Progenitor cell of endocrine pancreas (in vitro differentiated cells): ENCODE measurements at regions not wholly inside any gene's neighbourhood (a gene's known extent, or its start where the extent isn't known, plus 50 kb on each side); places are given as distances from the start of the nearest gene placed in this dataset.

Experiments
- DNase-seq: peaks from one replicate; pipeline ENCODE4 v3.0.0; 2021; ENCODE audit warnings: low spot score; ENCODE audit not compliant: unreplicated experiment
- H3K27ac Mint-ChIP-seq: 2 replicates; pipeline ENCODE4 v1.8.0; 2021; ENCODE audit warnings: mild to moderate bottlenecking, moderate library complexity, mixed read lengths
- H3K27me3 Mint-ChIP-seq: 2 replicates; pipeline ENCODE4 v1.8.0; 2021; ENCODE audit warnings: mixed read lengths
- H3K36me3 Mint-ChIP-seq: 2 replicates; pipeline ENCODE4 v1.8.0; 2022; ENCODE audit warnings: mixed read lengths; ENCODE audit not compliant: insufficient read depth
- H3K4me1 Mint-ChIP-seq: 2 replicates; pipeline ENCODE4 v1.8.0; 2021; ENCODE audit warnings: low read depth, mixed read lengths
- H3K4me3 Mint-ChIP-seq: 2 replicates; pipeline ENCODE4 v1.8.0; 2021; ENCODE audit warnings: low read depth, mild to moderate bottlenecking, moderate library complexity, mixed read lengths
- H3K9me3 Mint-ChIP-seq: 2 replicates; pipeline ENCODE4 v1.8.0; 2021; ENCODE audit warnings: low read depth, mixed read lengths
- CTCF ChIP-seq: fragments of 200-600 bp; sonication (generic); IDR thresholded peaks from one replicate; pipeline ENCODE4 v1.5.0; 2021; ENCODE audit warnings: antibody characterized with exemption, mild to moderate bottlenecking; ENCODE audit not compliant: unreplicated experiment

- Mint-ChIP-seq H3K36me3 (no peaks in the 10 kb centered on the region), H3K9me3 (no peaks in the 10 kb centered on the region), H3K4me1 (no peaks in the 10 kb centered on the region), H3K27ac (no peak overlapping the region), H3K27me3 (peaks cover 5% of the 10 kb centered on the region), H3K4me3 (no peak overlapping the region)
- TF ChIP-seq CTCF = no peak
- no peak for DNase-seq
Observed at GRCh38 chr9:106745457-106745856, 117.5 kb upstream of the ZNF462 start.

- no peak for DNase-seq
Observed at GRCh38 chr9:106745876-106746275, 117.1 kb upstream of the ZNF462 start.

GRCh38 chr9:106751681-106752080, 111.3 kb upstream of the ZNF462 start:
- Mint-ChIP-seq H3K36me3 (no peaks in the 10 kb centered on the region), H3K27me3 (peaks cover 5% of the 10 kb centered on the region), H3K4me3 (no peak overlapping the region), H3K4me1 (peaks cover 12% of the 10 kb centered on the region), H3K27ac (no peak overlapping the region), H3K9me3 (no peaks in the 10 kb centered on the region)
- no peak for TF ChIP-seq CTCF
- DNase-seq = no peak

More at GRCh38 chr9:106745876-106746275, 117.1 kb upstream of the ZNF462 start:
- Mint-ChIP-seq H3K27me3 (peaks cover 5% of the 10 kb centered on the region), H3K9me3 (no peaks in the 10 kb centered on the region), H3K4me3 (no peak overlapping the region), H3K36me3 (no peaks in the 10 kb centered on the region), H3K27ac (no peak overlapping the region), H3K4me1 (no peaks in the 10 kb centered on the region)
- TF ChIP-seq CTCF = no peak

GRCh38 chr9:106752581-106752980, 110.4 kb upstream of the ZNF462 start:
- Mint-ChIP-seq H3K27me3 (peaks cover 5% of the 10 kb centered on the region), H3K27ac (no peak overlapping the region), H3K36me3 (no peaks in the 10 kb centered on the region), H3K4me3 (no peak overlapping the region), H3K4me1 (peaks cover 13% of the 10 kb centered on the region), H3K9me3 (no peaks in the 10 kb centered on the region)
- TF ChIP-seq CTCF = no peak
- DNase-seq = no peak

- Mint-ChIP-seq H3K4me3 (no peak overlapping the region), H3K9me3 (no peaks in the 10 kb centered on the region), H3K27me3 (peaks cover 5% of the 10 kb centered on the region), H3K4me1 (peaks cover 13% of the 10 kb centered on the region), H3K36me3 (no peaks in the 10 kb centered on the region), H3K27ac (no peak overlapping the region)
- DNase-seq = no peak
- no peak for TF ChIP-seq CTCF
Observed at GRCh38 chr9:106753155-106753671, 109.8 kb upstream of the ZNF462 start.
